GM19239 (cell line): ENCODE measurements at regions not wholly inside any gene's neighbourhood (a gene's known extent, or its start where the extent isn't known, plus 50 kb on each side); places are given as distances from the start of the nearest gene placed in this dataset.
"Not testable (repeated sequence)": the region's sequence is repeated elsewhere in the genome, so short reads cannot be mapped to it uniquely, and the experiment has no call there.

Source experiments
- DNase-seq: peaks from one replicate; pipeline ENCODE4 v3.0.0; 2011; ENCODE audit warnings: low spot score; ENCODE audit not compliant: insufficient read length
- FAIRE-seq: peaks from 2 replicates; lab custom pipeline; 2011; peaks lifted over from hg19 to GRCh38; lab: Jason Lieb, UNC

DNA sequence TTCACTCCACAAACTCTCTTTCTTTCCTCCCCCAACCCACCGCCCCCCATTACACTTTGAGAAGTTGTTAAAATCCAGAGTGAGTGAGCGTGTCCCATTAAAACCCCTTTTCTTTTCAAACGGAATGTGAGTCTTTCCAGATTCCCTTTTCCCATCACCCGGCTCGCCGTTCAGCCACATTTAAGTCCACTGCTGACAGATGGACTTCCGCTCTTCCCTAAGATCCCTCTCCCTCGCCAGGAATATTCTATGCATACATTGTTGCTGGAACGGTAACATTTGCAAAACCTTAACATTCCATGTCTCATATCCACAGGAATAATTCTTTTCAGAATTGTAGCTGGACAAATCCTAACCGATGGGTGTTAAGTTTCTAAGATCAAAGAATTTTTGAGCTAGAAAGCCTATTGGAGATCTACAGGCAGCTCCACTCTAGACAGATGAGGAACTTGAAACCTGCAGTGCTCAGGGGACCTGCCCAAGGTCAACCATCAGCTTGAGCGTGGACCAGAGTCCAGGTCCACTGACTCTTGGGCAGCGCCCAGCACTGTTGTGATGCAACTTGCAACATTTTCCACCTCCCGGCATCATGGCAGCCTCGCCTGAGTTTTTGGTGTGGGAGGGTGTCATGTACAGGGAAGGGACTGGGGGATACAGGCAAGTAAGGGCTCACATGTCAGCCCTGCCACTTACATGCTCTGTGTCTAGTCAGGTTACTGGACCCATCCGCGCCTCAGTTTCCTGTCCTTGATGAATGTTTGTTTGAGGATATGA lies 500.1 kb downstream of the CCDC171 start:
- no peak for DNase-seq
- FAIRE-seq = no peak

DNA sequence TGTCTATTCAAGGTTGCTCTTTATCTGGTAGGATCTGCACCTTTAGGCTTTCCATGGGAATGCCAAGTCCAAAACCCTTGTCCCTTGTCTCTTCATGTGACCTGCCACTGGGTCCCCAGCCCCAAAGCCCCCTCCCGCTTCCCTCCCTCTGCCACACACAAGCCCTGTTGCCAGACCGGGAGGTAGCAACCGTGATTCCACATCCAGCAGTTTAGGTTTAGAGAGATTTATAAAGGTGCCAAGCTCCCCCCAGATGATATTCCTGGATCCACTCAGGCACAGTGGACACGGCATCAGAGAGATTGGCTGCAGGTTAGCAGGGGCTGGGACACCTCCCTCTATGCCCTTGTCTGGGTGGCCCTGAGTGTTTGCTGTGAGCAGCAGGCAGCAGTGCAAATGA lies 504.7 kb downstream of the CCDC171 start:
- DNase-seq (no peak), FAIRE-seq (no peak)

DNA sequence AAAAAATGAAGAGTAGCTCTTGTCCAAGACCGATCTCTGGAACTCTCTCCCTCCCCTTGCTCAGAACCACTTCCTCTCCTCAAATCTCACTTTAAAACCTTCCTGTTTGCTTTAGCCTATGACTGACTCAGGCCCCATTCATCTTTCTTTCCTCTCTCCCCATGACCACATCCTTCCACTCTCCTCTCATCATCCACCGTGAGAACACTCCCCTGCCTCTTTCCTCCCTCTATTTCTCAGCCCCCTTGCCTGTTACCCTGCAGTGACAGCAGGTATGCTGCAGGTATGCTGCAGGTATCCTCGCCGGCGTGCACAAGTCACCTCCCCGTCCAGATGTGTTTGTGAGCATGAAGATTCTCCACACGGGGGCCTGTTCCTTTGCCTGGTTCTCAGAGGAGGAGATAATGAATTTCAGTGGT lies 505.3 kb downstream of the CCDC171 start:
- no peak for FAIRE-seq
- no peak for DNase-seq

DNA sequence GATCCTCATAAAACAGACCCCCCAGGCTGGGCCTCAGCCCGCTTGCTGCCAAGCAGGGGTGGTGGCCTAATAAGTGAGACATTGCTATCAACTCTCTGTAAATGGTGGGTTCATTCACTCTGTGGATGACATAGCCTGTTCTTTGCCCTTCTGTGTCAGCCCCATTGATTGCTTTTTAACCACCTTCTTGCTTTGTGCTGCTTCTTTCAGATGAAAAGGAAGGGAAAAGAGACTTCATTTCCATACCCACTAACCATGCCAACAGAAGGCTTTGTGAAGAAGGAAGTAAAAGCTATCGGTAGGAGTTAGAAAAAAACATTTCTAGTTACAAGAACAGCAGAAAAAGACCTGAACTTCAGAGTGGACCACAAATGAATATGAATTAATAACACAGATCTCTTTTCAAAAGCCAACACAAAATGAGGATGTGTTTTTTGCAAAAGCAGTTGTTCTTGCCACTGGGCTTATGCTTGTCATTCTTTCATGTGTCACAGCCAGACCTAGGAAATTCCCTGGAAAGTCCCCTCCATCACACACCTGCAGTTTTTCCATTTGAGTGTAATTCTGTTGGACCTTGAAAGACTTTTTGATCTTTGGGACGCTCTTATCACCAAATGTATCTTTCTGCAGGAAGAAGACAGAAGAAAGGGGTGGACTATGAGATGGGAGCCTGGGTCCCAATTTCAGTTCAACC lies 507.7 kb downstream of the CCDC171 start:
- FAIRE-seq (peak; percentile 39), DNase-seq (no peak)

GRCh38 chr9:16062542-16063240 lies 509.8 kb downstream of the CCDC171 start:
- DNase-seq (no peak), FAIRE-seq (no peak)

GRCh38 chr9:16063241-16063591 lies 510.4 kb downstream of the CCDC171 start:
- DNase-seq = no peak

DNA sequence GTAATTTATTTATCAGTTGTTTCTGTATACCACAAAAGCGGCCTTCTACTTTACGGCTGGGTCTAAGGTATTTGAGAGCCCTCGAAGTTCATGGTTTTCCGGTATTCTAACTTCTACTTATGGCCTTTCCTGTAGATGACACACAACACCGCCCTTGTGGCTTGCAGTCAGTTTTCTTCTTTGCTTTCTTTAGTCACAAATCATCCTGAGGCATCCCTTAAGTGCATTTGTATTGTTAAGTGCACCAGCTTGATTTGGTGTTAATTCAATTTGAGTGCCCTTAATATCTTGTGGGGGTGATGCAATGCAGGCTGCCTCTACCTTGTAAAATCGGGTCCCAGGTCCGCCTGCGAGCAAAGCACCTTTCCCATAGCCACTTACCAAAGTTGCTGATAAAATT lies 511.9 kb downstream of the CCDC171 start:
- FAIRE-seq (no peak), DNase-seq (no peak)

More at GRCh38 chr9:16063241-16063591, 510.4 kb downstream of the CCDC171 start:
- FAIRE-seq = no peak

DNA sequence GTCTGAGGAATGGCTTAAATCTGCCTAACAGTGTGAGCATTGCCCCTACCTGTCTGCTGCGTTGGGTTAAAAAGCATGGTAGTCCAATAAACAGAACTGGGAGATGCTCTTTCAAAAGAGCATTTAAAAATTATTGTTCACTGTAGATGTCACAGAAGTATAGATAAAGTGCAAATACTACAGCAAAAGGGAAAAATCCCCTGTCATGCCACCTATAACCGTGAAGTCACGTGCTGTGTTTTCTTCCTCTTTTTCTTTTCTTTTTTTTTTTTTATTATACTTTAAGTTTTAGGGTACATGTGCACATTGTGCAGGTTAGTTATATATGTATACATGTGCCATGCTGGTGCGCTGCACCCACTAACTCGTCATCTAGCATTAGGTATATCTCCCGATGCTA lies 513.4 kb downstream of the CCDC171 start:
- DNase-seq, FAIRE-seq: not testable (repeated sequence)

DNA sequence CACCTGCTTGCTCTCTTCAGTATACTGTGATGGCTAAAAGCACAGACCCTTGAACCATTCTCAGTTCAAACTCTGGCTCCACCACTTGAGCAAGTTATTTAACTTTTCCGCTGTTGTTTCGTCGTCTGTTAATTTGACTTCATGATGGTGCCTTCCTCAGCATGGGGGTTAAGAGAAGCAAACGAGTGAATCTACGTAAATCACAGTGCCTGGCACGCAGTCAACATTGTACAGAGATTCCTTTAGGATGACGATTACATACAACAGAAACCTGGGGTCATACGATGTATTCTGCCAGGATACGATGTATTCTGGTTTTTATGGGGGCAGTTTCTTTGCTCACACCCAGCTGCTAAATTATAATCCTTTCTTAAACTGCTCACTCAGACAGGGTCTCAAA lies 515.6 kb downstream of the CCDC171 start:
- FAIRE-seq (no peak), DNase-seq (no peak)

- FAIRE-seq (no peak), DNase-seq (no peak)
These were observed 516.4 kb downstream of the CCDC171 start for GRCh38 chr9:16069249-16069648.

DNA sequence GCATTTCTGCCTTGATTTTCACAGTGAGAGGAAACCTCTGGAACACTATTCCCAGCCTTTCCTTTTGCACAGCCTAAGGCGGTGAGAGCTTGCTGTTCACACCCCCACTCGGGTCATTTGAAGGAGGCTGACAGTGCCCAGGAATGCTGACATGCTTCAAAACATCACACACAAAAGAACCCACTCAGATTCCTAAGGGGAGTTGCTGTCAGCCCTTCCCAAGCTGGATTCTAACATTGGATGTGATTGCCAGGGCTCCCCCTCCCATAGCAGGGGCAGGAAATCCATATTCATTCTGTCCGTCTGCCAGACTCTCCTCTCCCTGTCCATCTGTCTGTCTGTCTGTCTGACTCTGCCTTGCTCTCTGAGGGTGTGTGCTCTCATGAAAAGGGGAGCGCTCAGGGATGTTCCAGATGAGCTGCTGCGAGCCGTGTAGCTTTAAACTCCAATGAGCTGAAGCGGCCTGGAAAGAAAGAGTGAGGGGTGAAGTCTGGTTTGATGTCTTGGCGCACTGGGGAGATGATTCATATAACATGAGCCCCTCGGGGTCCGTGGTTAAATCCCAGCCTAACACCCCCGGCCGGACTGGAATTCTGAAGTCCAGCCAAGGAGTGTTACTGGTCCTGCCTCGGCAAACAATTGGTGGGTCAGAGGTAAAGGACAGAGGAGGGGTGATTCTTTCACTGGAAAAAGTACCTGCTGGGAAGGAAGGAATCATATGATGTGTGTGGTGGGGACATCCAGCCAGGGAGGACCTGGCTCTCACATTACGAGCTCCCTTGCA lies 517.0 kb downstream of the CCDC171 start:
- FAIRE-seq (no peak), DNase-seq (no peak)

- FAIRE-seq = no peak
- no peak for DNase-seq
These were observed 517.8 kb downstream of the CCDC171 start for GRCh38 chr9:16070455-16071145.

DNA sequence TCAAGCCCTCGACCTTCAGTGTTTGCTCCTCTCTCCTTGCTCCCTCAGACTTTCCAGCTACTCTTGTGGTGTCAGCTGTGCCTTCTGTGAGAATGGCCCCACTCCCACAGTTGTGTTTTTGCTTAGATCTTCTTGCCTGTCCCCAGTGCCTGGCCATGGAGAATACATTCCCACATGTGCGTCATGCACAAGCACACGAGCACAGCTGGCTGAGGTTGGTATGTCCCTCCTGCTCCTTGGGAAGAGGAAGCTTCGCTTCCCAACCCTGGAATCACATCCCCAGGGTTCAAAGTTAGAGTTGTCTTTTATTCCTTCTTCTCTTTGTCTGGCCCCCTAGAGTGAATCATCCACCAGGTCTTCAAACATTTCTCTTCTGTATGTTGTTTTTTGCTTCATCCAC lies 518.6 kb downstream of the CCDC171 start:
- FAIRE-seq = no peak
- no peak for DNase-seq

DNA sequence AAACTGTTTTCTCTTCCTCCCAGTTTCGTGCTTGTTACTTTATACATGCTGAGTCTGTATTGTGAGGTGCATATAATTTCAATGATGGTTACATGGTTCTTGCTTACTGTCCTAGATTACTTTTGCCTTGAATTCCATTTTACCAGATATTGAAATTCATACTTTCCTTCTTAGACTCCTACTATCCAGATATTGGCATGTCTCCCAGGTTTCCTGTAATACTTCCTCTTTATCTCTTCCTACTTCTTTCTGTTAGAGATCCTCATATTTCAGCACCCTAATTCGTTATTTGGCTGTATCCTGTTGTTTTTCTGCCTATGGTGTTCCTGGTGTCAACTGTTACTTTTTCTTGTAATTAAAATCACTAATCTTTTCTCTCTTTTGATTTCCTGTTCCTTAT lies 522.1 kb downstream of the CCDC171 start:
- FAIRE-seq = no peak

DNA sequence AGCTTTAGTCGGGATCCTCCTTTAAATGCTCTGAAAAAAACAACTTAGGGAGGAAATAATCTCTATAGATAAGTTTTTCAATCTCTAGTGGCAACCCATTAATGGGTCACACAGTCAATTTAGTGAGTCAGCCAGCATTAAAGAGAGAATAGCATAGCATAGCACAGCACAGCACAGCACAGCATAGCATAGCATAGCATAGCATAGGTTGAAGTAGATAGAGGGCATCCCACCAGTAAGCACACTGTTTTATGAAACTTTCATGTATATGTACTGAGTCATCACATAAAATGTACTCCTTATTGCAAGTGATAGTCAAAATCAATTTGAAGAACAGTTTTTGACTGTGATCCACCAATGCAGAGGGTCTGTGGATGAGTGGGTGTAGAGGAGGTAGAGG lies 522.9 kb downstream of the CCDC171 start:
- no peak for FAIRE-seq
- DNase-seq = no peak

More for the DNA sequence above, 522.1 kb downstream of the CCDC171 start:
- DNase-seq = no peak

GRCh38 chr9:16076511-16076910 lies 523.7 kb downstream of the CCDC171 start:
- DNase-seq = no peak
- no peak for FAIRE-seq

- DNase-seq (no peak), FAIRE-seq (no peak)
These were observed 530.0 kb downstream of the CCDC171 start for GRCh38 chr9:16082796-16083195.

DNA sequence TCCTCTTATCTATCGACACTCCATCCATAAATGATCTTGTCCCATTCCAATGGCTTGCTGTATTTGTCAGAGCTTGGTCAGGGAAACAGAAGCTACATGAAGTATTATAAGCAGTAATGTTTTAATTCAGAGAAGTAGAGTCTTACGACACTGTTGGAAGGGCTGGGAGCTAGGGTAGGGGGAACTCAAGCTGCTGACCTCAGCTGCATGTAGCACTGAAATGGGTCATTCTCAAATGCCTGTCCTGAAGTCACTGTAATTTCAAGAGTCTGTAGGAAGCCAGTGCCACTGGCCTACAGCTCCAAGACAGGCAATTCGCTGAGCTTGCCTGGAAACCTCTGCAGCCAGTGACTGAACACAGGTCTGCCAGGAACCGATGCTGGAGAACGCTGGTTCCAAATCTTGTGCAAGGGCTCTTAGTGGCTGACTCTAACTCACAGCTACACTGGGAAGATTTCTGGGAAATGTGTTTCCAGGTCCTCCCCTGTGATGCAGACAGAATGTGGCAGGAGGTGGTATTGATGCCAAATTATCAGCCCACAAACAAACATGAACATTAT lies 532.4 kb downstream of the CCDC171 start:
- FAIRE-seq = no peak
- DNase-seq = no peak

DNA sequence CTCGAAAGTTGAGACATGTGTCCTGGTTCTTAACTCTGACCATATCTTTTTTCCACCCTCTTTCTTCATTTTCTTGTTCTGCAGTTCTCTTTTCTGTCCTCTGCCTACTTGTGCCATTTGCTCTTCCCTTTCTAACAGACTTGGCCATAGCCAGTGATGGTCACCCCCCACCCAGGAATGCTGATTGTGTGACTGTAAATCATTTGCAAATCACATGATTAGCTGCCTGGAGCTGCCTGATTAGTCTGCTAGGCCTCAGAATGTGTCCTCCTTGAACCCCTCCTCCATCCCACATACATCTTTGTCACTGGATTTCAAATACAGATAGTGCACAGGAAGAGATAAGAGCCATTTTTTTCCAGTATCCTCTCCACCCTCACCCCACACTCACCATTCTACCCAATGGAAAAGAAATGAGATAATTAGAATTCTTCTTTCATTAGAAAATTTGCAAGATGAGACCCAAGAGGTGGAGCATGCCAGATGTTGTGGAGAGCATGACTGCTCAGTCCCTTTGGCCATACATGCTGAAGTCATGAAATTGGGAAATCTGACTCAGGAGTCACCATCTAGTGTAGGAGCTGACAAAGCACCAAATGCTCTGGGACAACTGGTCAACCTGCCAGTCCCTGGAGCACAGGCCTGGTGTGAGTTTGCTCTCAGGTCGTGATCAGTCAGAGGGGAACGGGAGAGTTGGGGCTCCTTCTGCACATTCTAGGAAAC lies 538.2 kb downstream of the CCDC171 start:
- no peak for DNase-seq
- FAIRE-seq = no peak
